Ectodermal cell (in vitro differentiated cells): ENCODE measurements at regions not wholly inside any gene's neighbourhood (a gene's known extent, or its start where the extent isn't known, plus 50 kb on each side); places are given as distances from the start of the nearest gene placed in this dataset.

ENCODE experiments used
- H3K27ac ChIP-seq: 2 replicates; pipeline ENCODE4 v1.7.0; 2013; ENCODE audit warnings: mild to moderate bottlenecking, low read depth, low read length; ENCODE audit not compliant: insufficient read depth, poor library complexity, severe bottlenecking
- H3K27me3 ChIP-seq: 2 replicates; pipeline ENCODE4 v1.7.0; 2013; ENCODE audit warnings: mild to moderate bottlenecking, low read length; ENCODE audit not compliant: insufficient read depth, control insufficient read depth, poor library complexity, severe bottlenecking
- H3K36me3 ChIP-seq: one replicate; pipeline ENCODE4 v1.7.0; 2013; ENCODE audit warnings: low read length; ENCODE audit not compliant: control insufficient read depth, insufficient read depth
- H3K4me1 ChIP-seq: one replicate; pipeline ENCODE4 v1.7.0; 2013; ENCODE audit warnings: low read length; ENCODE audit not compliant: control insufficient read depth, insufficient read depth
- H3K4me3 ChIP-seq: 2 replicates; pipeline ENCODE4 v1.7.0; 2013; ENCODE audit warnings: low read depth, low read length, control low read depth; ENCODE audit not compliant: insufficient read depth
- H3K9me3 ChIP-seq: 2 replicates; pipeline ENCODE4 v1.7.0; 2013; ENCODE audit warnings: mild to moderate bottlenecking, low read length, moderate library complexity; ENCODE audit not compliant: control insufficient read depth
- WGBS, 2 experiments: methylation state at CpG; one replicate each; pipeline ENCODE4 v1.1.7; 2013; ENCODE audit warnings: missing lambda C conversion rate in 2 of 2; 5-methylcytosine and 5-hydroxymethylcytosine counted together

- Histone ChIP-seq H3K27me3 (no peaks in the 10 kb centered on the region), H3K4me1 (no peaks in the 10 kb centered on the region), H3K27ac (no peak overlapping the region), H3K36me3 (no peaks in the 10 kb centered on the region), H3K4me3 (no peak overlapping the region), H3K9me3 (no peaks in the 10 kb centered on the region)
- WGBS, 2 experiments: 65 to 74% methylated on average over 2 of the region's 2 CpGs
These were observed 720.3 kb upstream of the ID2 start for GRCh38 chr2:7961550-7961949.

- H3K27ac ChIP-seq: no peak overlapping the region
- H3K36me3 ChIP-seq: no peaks in the 10 kb centered on the region
- 45 to 51% methylated on average over 3 of the region's 3 CpGs for WGBS, 2 experiments
- no peak overlapping the region for H3K4me3 ChIP-seq
- H3K4me1 ChIP-seq: no peaks in the 10 kb centered on the region
- H3K27me3 ChIP-seq: no peaks in the 10 kb centered on the region
- no peaks in the 10 kb centered on the region for H3K9me3 ChIP-seq
These were observed 719.7 kb upstream of the ID2 start for GRCh38 chr2:7962161-7962560.

GRCh38 chr2:7963787-7964186, 718.1 kb upstream of the ID2 start:
- no peak overlapping the region for H3K27ac ChIP-seq
- H3K9me3 ChIP-seq: no peaks in the 10 kb centered on the region
- no peaks in the 10 kb centered on the region for H3K4me1 ChIP-seq
- 93% methylated on average over 4 of the region's 4 CpGs for WGBS, 2 experiments
- H3K27me3 ChIP-seq: no peaks in the 10 kb centered on the region
- H3K36me3 ChIP-seq: no peaks in the 10 kb centered on the region
- H3K4me3 ChIP-seq: no peak overlapping the region

GRCh38 chr2:7966032-7966431, 715.8 kb upstream of the ID2 start:
- Histone ChIP-seq H3K4me3 (no peak overlapping the region), H3K9me3 (no peaks in the 10 kb centered on the region), H3K27me3 (no peaks in the 10 kb centered on the region), H3K36me3 (no peaks in the 10 kb centered on the region), H3K27ac (no peak overlapping the region), H3K4me1 (no peaks in the 10 kb centered on the region)
- WGBS, 2 experiments: 84 to 100% methylated on average over 1 to 2 of the region's 3 CpGs

GRCh38 chr2:7967707-7968405, 714.0 kb upstream of the ID2 start:
- H3K27me3 ChIP-seq: no peaks in the 10 kb centered on the region
- no peaks in the 10 kb centered on the region for H3K36me3 ChIP-seq
- H3K4me1 ChIP-seq: no peaks in the 10 kb centered on the region
- no peaks in the 10 kb centered on the region for H3K9me3 ChIP-seq
- 93 to 94% methylated on average over 6 of the region's 6 CpGs for WGBS, 2 experiments
- H3K27ac ChIP-seq: no peak overlapping the region
- no peak overlapping the region for H3K4me3 ChIP-seq

- H3K27me3 ChIP-seq: no peaks in the 10 kb centered on the region
- no peaks in the 10 kb centered on the region for H3K9me3 ChIP-seq
- no peak overlapping the region for H3K27ac ChIP-seq
- 88 to 91% methylated on average over 10 of the region's 10 CpGs for WGBS, 2 experiments
- no peak overlapping the region for H3K4me3 ChIP-seq
- H3K4me1 ChIP-seq: no peaks in the 10 kb centered on the region
- H3K36me3 ChIP-seq: no peaks in the 10 kb centered on the region
These were observed 711.9 kb upstream of the ID2 start for GRCh38 chr2:7969756-7970515.

GRCh38 chr2:7971248-7971647, 710.6 kb upstream of the ID2 start:
- WGBS, 2 experiments: 82 to 83% methylated on average over 1 to 2 of the region's 2 CpGs

GRCh38 chr2:7971841-7972240, 710.0 kb upstream of the ID2 start:
- Histone ChIP-seq H3K27me3 (no peaks in the 10 kb centered on the region), H3K4me1 (no peaks in the 10 kb centered on the region), H3K27ac (no peak overlapping the region), H3K4me3 (no peak overlapping the region), H3K9me3 (no peaks in the 10 kb centered on the region), H3K36me3 (no peaks in the 10 kb centered on the region)
- whole genome bisulfite sequencing, 2 experiments: 92 to 96% methylated on average over 2 to 4 of the region's 4 CpGs

More at GRCh38 chr2:7971248-7971647, 710.6 kb upstream of the ID2 start:
- Histone ChIP-seq H3K4me3 (no peak overlapping the region), H3K36me3 (no peaks in the 10 kb centered on the region), H3K4me1 (no peaks in the 10 kb centered on the region), H3K27me3 (no peaks in the 10 kb centered on the region), H3K27ac (no peak overlapping the region), H3K9me3 (no peaks in the 10 kb centered on the region)

- H3K9me3 ChIP-seq: no peaks in the 10 kb centered on the region
- no peaks in the 10 kb centered on the region for H3K36me3 ChIP-seq
- 58 to 63% methylated on average over 7 of the region's 7 CpGs for WGBS, 2 experiments
- H3K4me1 ChIP-seq: no peaks in the 10 kb centered on the region
- H3K4me3 ChIP-seq: no peak overlapping the region
- H3K27ac ChIP-seq: no peak overlapping the region
- H3K27me3 ChIP-seq: no peaks in the 10 kb centered on the region
These were observed 709.2 kb upstream of the ID2 start for GRCh38 chr2:7972670-7973069.

- no peaks in the 10 kb centered on the region for H3K9me3 ChIP-seq
- H3K36me3 ChIP-seq: no peaks in the 10 kb centered on the region
- 91 to 98% methylated on average over 8 of the region's 8 CpGs for WGBS, 2 experiments
- no peak overlapping the region for H3K27ac ChIP-seq
- H3K27me3 ChIP-seq: no peaks in the 10 kb centered on the region
- no peak overlapping the region for H3K4me3 ChIP-seq
- no peaks in the 10 kb centered on the region for H3K4me1 ChIP-seq
These were observed 707.9 kb upstream of the ID2 start for GRCh38 chr2:7973801-7974480.
